OCI-LY1 (cell line): ENCODE measurements at regions not wholly inside any gene's neighbourhood (a gene's known extent, or its start where the extent isn't known, plus 50 kb on each side); places are given as distances from the start of the nearest gene placed in this dataset.
"Not testable (repeated sequence)": the region's sequence is repeated elsewhere in the genome, so short reads cannot be mapped to it uniquely, and the experiment has no call there.

ENCODE experiments used
- H2AFZ ChIP-seq: fragments of 200-600 bp; sonication (generic), shearing (Covaris generic); 2 replicates; pipeline ENCODE4 v1.6.0; 2014; ENCODE audit warnings: antibody characterized with exemption, mild to moderate bottlenecking, low read length
- H3F3A ChIP-seq: fragments of 200-600 bp; sonication (generic), shearing (Covaris generic); 2 replicates; pipeline ENCODE4 v1.6.0; 2014; ENCODE audit warnings: mild to moderate bottlenecking, antibody characterized with exemption, low read length, moderate library complexity; ENCODE audit not compliant: insufficient read depth
- H3K27ac ChIP-seq: fragments of 200-600 bp; sonication (generic); 2 replicates; pipeline ENCODE4 v1.5.1; 2014; ENCODE audit warnings: low read length, mixed run types, mild to moderate bottlenecking, low read depth; ENCODE audit not compliant: poor library complexity, severe bottlenecking
- H3K27me3 ChIP-seq: fragments of 200-600 bp; sonication (generic); 2 replicates; pipeline ENCODE4 v1.6.0; 2014; ENCODE audit warnings: antibody characterized with exemption, mild to moderate bottlenecking, low read length, moderate library complexity; ENCODE audit not compliant: insufficient read depth
- H3K36me3 ChIP-seq: fragments of 200-600 bp; sonication (generic); 2 replicates; pipeline ENCODE4 v1.6.1; 2014; ENCODE audit warnings: mild to moderate bottlenecking, antibody characterized with exemption, low read length, moderate library complexity, mixed read lengths; ENCODE audit not compliant: insufficient read depth
- H3K4me1 ChIP-seq: fragments of 200-600 bp; sonication (generic); 2 replicates; pipeline ENCODE4 v1.5.1; 2014; ENCODE audit warnings: mild to moderate bottlenecking, low read length, moderate library complexity; ENCODE audit not compliant: insufficient read depth, severe bottlenecking
- H3K4me2 ChIP-seq: fragments of 200-600 bp; sonication (generic), shearing (Covaris generic); 2 replicates; pipeline ENCODE4 v1.6.1; 2014; ENCODE audit warnings: low read length
- H3K4me3 ChIP-seq: fragments of 200-600 bp; sonication (generic); 2 replicates; pipeline ENCODE4 v1.5.1; 2014; ENCODE audit warnings: low read length, low read depth, mild to moderate bottlenecking, mixed read lengths; ENCODE audit not compliant: poor library complexity, severe bottlenecking
- H3K79me2 ChIP-seq: fragments of 200-600 bp; shearing (Covaris generic); 2 replicates; pipeline ENCODE4 v1.6.1; 2016; ENCODE audit warnings: mixed run types, low read length, mixed read lengths; ENCODE audit not compliant: insufficient read depth
- H3K9ac ChIP-seq: fragments of 200-600 bp; sonication (generic), shearing (Covaris generic); 2 replicates; pipeline ENCODE4 v1.6.1; 2014; ENCODE audit warnings: mild to moderate bottlenecking, low read length, mixed read lengths
- H3K9me2 ChIP-seq: fragments of 200-600 bp; sonication (generic), shearing (Covaris generic); 2 replicates; pipeline ENCODE4 v1.6.1; 2014; ENCODE audit warnings: low read depth, mild to moderate bottlenecking, low read length, mixed read lengths
- H3K9me3 ChIP-seq: fragments of 200-600 bp; shearing (Covaris generic); 2 replicates; pipeline ENCODE4 v1.6.1; 2014; ENCODE audit warnings: low read length, mixed read lengths
- H4K20me1 ChIP-seq: fragments of 200-600 bp; sonication (generic), shearing (Covaris generic); 2 replicates; pipeline ENCODE4 v1.6.0; 2016; ENCODE audit warnings: mild to moderate bottlenecking, low read length; ENCODE audit not compliant: insufficient read depth
- EZH2 ChIP-seq: fragments of 200-600 bp; sonication (generic), shearing (Covaris generic); IDR thresholded peaks from 2 replicates; pipeline ENCODE4 v1.8.0; 2017; ENCODE audit warnings: borderline replicate concordance, mixed run types, mild to moderate bottlenecking, antibody characterized with exemption, low read length, moderate library complexity, mixed read lengths
- TF ChIP-seq, protein P1 (sequence below): fragments of 200-600 bp; sonication (generic), shearing (Covaris generic); IDR thresholded peaks from 2 replicates; pipeline ENCODE4 v1.5.1; 2017; ENCODE audit warnings: mild to moderate bottlenecking, antibody characterized with exemption, low read length, moderate library complexity, mixed read lengths

DNA sequence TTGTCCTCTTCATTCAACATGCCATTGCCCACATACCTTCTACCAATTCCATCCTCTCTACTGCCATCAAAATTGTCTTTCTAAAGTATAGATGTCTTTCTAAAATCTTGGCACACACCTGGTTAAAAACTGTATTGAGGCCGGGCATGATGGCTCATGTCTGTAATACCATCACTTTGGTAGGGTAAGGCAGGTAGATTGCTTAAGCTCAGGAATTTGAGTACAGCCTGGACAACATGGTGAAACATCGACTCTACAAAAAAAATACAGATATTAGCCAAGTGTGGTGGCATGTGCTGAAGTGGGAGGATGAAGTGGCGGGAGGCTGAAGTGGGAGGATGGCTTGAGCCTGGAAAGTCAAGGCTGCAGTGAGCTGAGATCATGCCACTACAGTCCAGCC is 412.1 kb downstream of the TMEM38B start:
- Histone ChIP-seq H4K20me1 (no peaks in the 10 kb centered on the region), H3K36me3 (no peaks in the 10 kb centered on the region), H3K27me3 (no peaks in the 10 kb centered on the region), H3K9me2 (no peaks in the 10 kb centered on the region), H2AFZ (no peak overlapping the region), H3K4me2 (no peak overlapping the region), H3K9ac (no peak overlapping the region), H3K27ac (no peak overlapping the region), H3K79me2 (no peaks in the 10 kb centered on the region), H3F3A (no peaks in the 10 kb centered on the region), H3K4me3 (no peak overlapping the region), H3K9me3 (no peaks in the 10 kb centered on the region), H3K4me1 (no peaks in the 10 kb centered on the region)
- TF ChIP-seq EZH2 = no peak
- TF ChIP-seq, protein P1, sequence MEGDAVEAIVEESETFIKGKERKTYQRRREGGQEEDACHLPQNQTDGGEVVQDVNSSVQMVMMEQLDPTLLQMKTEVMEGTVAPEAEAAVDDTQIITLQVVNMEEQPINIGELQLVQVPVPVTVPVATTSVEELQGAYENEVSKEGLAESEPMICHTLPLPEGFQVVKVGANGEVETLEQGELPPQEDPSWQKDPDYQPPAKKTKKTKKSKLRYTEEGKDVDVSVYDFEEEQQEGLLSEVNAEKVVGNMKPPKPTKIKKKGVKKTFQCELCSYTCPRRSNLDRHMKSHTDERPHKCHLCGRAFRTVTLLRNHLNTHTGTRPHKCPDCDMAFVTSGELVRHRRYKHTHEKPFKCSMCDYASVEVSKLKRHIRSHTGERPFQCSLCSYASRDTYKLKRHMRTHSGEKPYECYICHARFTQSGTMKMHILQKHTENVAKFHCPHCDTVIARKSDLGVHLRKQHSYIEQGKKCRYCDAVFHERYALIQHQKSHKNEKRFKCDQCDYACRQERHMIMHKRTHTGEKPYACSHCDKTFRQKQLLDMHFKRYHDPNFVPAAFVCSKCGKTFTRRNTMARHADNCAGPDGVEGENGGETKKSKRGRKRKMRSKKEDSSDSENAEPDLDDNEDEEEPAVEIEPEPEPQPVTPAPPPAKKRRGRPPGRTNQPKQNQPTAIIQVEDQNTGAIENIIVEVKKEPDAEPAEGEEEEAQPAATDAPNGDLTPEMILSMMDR = no peak

GRCh38 chr9:106107716-106108115 is 413.4 kb downstream of the TMEM38B start:
- H3K27me3 ChIP-seq = no peaks in the 10 kb centered on the region
- no peak overlapping the region for H3K9ac ChIP-seq
- no peak overlapping the region for H2AFZ ChIP-seq
- TF ChIP-seq, protein P1 = no peak
- TF ChIP-seq EZH2 = no peak
- H4K20me1 ChIP-seq = no peaks in the 10 kb centered on the region
- H3K79me2 ChIP-seq = no peaks in the 10 kb centered on the region
- H3K9me3 ChIP-seq = no peaks in the 10 kb centered on the region
- H3K4me1 ChIP-seq = no peaks in the 10 kb centered on the region
- H3K4me2 ChIP-seq = no peak overlapping the region
- no peak overlapping the region for H3K27ac ChIP-seq
- no peaks in the 10 kb centered on the region for H3K9me2 ChIP-seq
- H3F3A ChIP-seq = no peaks in the 10 kb centered on the region
- H3K4me3 ChIP-seq = no peak overlapping the region
- H3K36me3 ChIP-seq = no peaks in the 10 kb centered on the region

DNA sequence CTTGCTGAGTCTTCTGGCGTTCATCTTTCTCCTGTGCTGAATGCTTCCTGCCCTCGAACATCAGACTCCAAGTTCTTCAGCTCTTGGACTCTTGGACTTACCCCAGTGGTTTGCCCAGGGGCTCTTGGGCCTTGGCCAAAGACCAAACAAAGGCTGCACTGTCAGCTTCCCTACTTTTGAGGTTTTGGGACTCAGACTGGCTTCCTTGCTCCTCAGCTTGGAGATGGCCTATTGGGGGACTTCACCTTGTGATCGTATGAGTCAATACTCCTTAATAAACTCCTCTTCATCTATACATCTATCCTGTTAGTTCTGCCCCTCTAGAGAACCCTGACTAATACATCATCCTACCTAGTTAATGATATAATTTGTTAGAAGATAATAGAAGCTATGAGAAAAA is 415.4 kb downstream of the TMEM38B start:
- H3K4me1 ChIP-seq, H3K9ac ChIP-seq, H3K79me2 ChIP-seq, H4K20me1 ChIP-seq, H3K4me2 ChIP-seq, H3F3A ChIP-seq, H3K27ac ChIP-seq, H3K27me3 ChIP-seq, H3K36me3 ChIP-seq, H3K4me3 ChIP-seq, H2AFZ ChIP-seq, H3K9me2 ChIP-seq, H3K9me3 ChIP-seq: not testable (repeated sequence)

DNA sequence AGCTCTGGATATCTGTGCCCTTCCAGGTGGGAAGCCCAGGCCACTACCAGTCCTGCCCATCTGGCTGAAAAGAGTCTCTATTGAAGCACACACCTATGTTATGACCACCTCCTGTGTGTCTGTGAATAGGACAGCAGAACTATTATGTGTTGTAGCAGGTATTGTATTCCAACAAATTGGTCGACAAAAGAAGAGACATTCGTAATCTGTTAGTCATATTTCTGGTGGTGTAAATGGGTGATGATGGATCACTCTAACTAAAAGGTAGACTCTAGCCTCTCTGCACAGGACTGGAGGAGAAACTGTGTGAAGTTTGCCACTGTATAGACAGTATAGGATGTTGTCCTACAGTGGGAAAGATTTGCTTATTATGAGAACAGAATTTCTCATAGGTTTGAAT is 416.1 kb downstream of the TMEM38B start:
- Histone ChIP-seq H3K79me2 (no peaks in the 10 kb centered on the region), H3K9me3 (no peaks in the 10 kb centered on the region), H2AFZ (no peak overlapping the region), H3K27me3 (no peaks in the 10 kb centered on the region), H3K27ac (no peak overlapping the region), H3K36me3 (no peaks in the 10 kb centered on the region), H3K4me3 (no peak overlapping the region), H3K4me2 (no peak overlapping the region), H4K20me1 (no peaks in the 10 kb centered on the region), H3K4me1 (no peaks in the 10 kb centered on the region), H3K9ac (no peak overlapping the region), H3F3A (no peaks in the 10 kb centered on the region), H3K9me2 (no peaks in the 10 kb centered on the region)
- TF ChIP-seq, protein P1 = no peak
- no peak for TF ChIP-seq EZH2
